A549 (cell line): ENCODE measurements at regions not wholly inside any gene's neighbourhood (a gene's known extent, or its start where the extent isn't known, plus 50 kb on each side); places are given as distances from the start of the nearest gene placed in this dataset.

Experiments used
- ATAC-seq, 2 experiments: fragments of 200-7000 bp in 1 of 2; fragments of >200 bp in 1 of 2; cut with Nextera tagmentation in 1 of 2; cut with Tn5 transposase in 1 of 2; 3 replicates each; pipeline versions ENCODE4 v1.8.0 to v1.9.1; 2018 to 2020; ENCODE audit warnings: mild to moderate bottlenecking in 1 of 2, moderate library complexity in 1 of 2
- CTCF ChIA-PET: fragments of 300-600 bp; sonication (Branson Sonifier 250); formaldehyde crosslinking; extraction: SDS; loops from one replicate; lab custom pipeline; 2021; ENCODE audit warnings: antibody characterized with exemption, inconsistent platforms; lab: Yijun Ruan, JAX
- POLR2A ChIA-PET: fragments of 350-600 bp; formaldehyde crosslinking; extraction: SDS; loops from one replicate; lab custom pipeline; 2021; ENCODE audit warnings: antibody characterized with exemption, inconsistent platforms; lab: Yijun Ruan, JAX
- DNase-seq, 2 experiments: peaks; one replicate each; pipeline versions ENCODE4 v3.0.0 to v3.0.0-alpha.2; 2011 to 2016; ENCODE audit warnings: low read depth in 1 of 2, low spot score in 1 of 2
- FAIRE-seq: peaks from 2 replicates; lab custom pipeline; 2011; peaks lifted over from hg19 to GRCh38; lab: Jason Lieb, UNC
- H3K27ac ChIP-seq, 2 experiments: fragments of >200 bp; sonication (Bioruptor Twin); formaldehyde crosslinking; 3 replicates each; pipeline ENCODE4 v1.5.1; 2016 to 2017
- H3K4me1 ChIP-seq: fragments of >200 bp; sonication (Bioruptor Twin); formaldehyde crosslinking; 3 replicates; pipeline ENCODE4 v1.6.1; 2016
- H3K4me2 ChIP-seq: fragments of >200 bp; sonication (Bioruptor Twin); formaldehyde crosslinking; 3 replicates; pipeline ENCODE4 v1.6.1; 2016
- H3K4me3 ChIP-seq: fragments of >200 bp; sonication (Bioruptor Twin); formaldehyde crosslinking; 3 replicates; pipeline ENCODE4 v1.5.1; 2016
- H3K9me3 ChIP-seq: fragments of >200 bp; sonication (Bioruptor Twin); formaldehyde crosslinking; 3 replicates; pipeline ENCODE4 v1.6.1; 2016
- ATOH8 ChIP-seq: fragments of 250-450 bp; sonication (Bioruptor Pico); IDR thresholded peaks from 2 replicates; pipeline ENCODE4 v1.5.0; 2020; ENCODE audit warnings: low read depth, mild to moderate bottlenecking, moderate library complexity
- BCL3 ChIP-seq: fragments of >200 bp; sonication (Bioruptor Twin); formaldehyde crosslinking; IDR thresholded peaks from 3 replicates; pipeline ENCODE4 v1.6.1; 2016
- CHD2 ChIP-seq: fragments of 150-350 bp; IDR thresholded peaks from 2 replicates; pipeline ENCODE4 v1.6.1; 2014; ENCODE audit warnings: low read length; ENCODE audit not compliant: partially characterized antibody
- CHD4 ChIP-seq: fragments of 200-600 bp; sonication (generic); IDR thresholded peaks from 2 replicates; pipeline ENCODE4 v1.6.1; 2016; ENCODE audit warnings: antibody characterized with exemption, mild to moderate bottlenecking, borderline replicate concordance
- E2F6 ChIP-seq: IDR thresholded peaks from 2 replicates; pipeline ENCODE4 v1.6.1; 2012; ENCODE audit warnings: low read depth, borderline replicate concordance
- EHF ChIP-seq: fragments of 250-450 bp; sonication (Bioruptor Pico); IDR thresholded peaks from 2 replicates; pipeline ENCODE4 v1.5.0; 2020; ENCODE audit warnings: mild to moderate bottlenecking
- EHMT2 ChIP-seq: fragments of 200-600 bp; sonication (generic); IDR thresholded peaks from 2 replicates; pipeline ENCODE4 v1.6.1; 2016; ENCODE audit warnings: antibody characterized with exemption, low read depth, mild to moderate bottlenecking, moderate library complexity
- EP300 ChIP-seq, 2 experiments: fragments of >200 bp; sonication (Bioruptor Twin); formaldehyde crosslinking; IDR thresholded peaks; 2 replicates in 1 of 2; 3 replicates in 1 of 2; pipeline ENCODE4 v1.6.1; 2016 to 2017
- FOSB ChIP-seq: fragments of 250-450 bp; sonication (Bioruptor Pico); IDR thresholded peaks from 2 replicates; pipeline ENCODE4 v1.5.0; 2020; ENCODE audit warnings: mild to moderate bottlenecking, moderate library complexity
- FOXS1 ChIP-seq: fragments of 250-450 bp; sonication (Bioruptor Pico); IDR thresholded peaks from 2 replicates; pipeline ENCODE4 v1.5.0; 2020; ENCODE audit warnings: mild to moderate bottlenecking, moderate library complexity
- HEYL ChIP-seq: fragments of 250-450 bp; sonication (Bioruptor Pico); IDR thresholded peaks from 2 replicates; pipeline ENCODE4 v1.8.0; 2021; ENCODE audit warnings: mild to moderate bottlenecking, moderate library complexity
- HOXB5 ChIP-seq: fragments of 250-450 bp; sonication (Bioruptor Pico); IDR thresholded peaks from 2 replicates; pipeline ENCODE4 v1.5.0; 2020; ENCODE audit warnings: mild to moderate bottlenecking, moderate library complexity
- JUNB ChIP-seq: fragments of >200 bp; sonication (Bioruptor Twin); formaldehyde crosslinking; IDR thresholded peaks from 2 replicates; pipeline ENCODE4 v1.6.1; 2016
- KDM5A ChIP-seq: fragments of 200-600 bp; sonication (generic); IDR thresholded peaks from 2 replicates; pipeline ENCODE4 v1.6.1; 2016; ENCODE audit warnings: antibody characterized with exemption, mild to moderate bottlenecking
- MAX ChIP-seq: IDR thresholded peaks from 2 replicates; pipeline ENCODE4 v1.6.1; 2012
- MAZ ChIP-seq: fragments of 150-350 bp; IDR thresholded peaks from 2 replicates; pipeline ENCODE4 v1.6.1; 2014; ENCODE audit warnings: antibody characterized with exemption, low read depth, low read length, borderline replicate concordance
- NPAS2 ChIP-seq: fragments of 250-450 bp; sonication (Bioruptor Pico); IDR thresholded peaks from 2 replicates; pipeline ENCODE4 v1.8.0; 2022; ENCODE audit warnings: mild to moderate bottlenecking, moderate library complexity, borderline replicate concordance
- NR3C1 ChIP-seq: fragments of >200 bp; sonication (Bioruptor Twin); formaldehyde crosslinking; IDR thresholded peaks from 3 replicates; pipeline ENCODE4 v1.6.1; 2017
- PBX3 ChIP-seq: IDR thresholded peaks from 2 replicates; pipeline ENCODE4 v1.6.1; 2012
- PHF8 ChIP-seq: fragments of 200-600 bp; sonication (generic); IDR thresholded peaks from 2 replicates; pipeline ENCODE4 v1.6.1; 2016; ENCODE audit warnings: low read depth, mild to moderate bottlenecking, antibody characterized with exemption, moderate library complexity, borderline replicate concordance
- POLR2A ChIP-seq: IDR thresholded peaks from 2 replicates; pipeline ENCODE4 v1.6.1; 2012; ENCODE audit warnings: mild to moderate bottlenecking, low read length
- REST ChIP-seq: fragments of 200-600 bp; sonication (generic); IDR thresholded peaks from 2 replicates; pipeline ENCODE4 v1.6.1; 2016; ENCODE audit warnings: antibody characterized with exemption, mild to moderate bottlenecking, moderate library complexity
- RFX5 ChIP-seq: fragments of 450-650 bp; IDR thresholded peaks from 2 replicates; pipeline ENCODE4 v1.7.1; 2014; ENCODE audit warnings: antibody characterized with exemption, mild to moderate bottlenecking, moderate library complexity
- SMC3 ChIP-seq: fragments of >200 bp; sonication (Bioruptor Twin); formaldehyde crosslinking; IDR thresholded peaks from 3 replicates; pipeline ENCODE4 v1.6.1; 2018; ENCODE audit warnings: inconsistent platforms
- SREBF2 ChIP-seq: fragments of 450-650 bp; IDR thresholded peaks from 2 replicates; pipeline ENCODE4 v1.6.1; 2014; ENCODE audit warnings: mild to moderate bottlenecking, moderate library complexity
- TFCP2L1 ChIP-seq: fragments of 250-450 bp; sonication (Bioruptor Pico); IDR thresholded peaks from 2 replicates; pipeline ENCODE4 v1.5.0; 2021; ENCODE audit warnings: mild to moderate bottlenecking
- ZC3H11A ChIP-seq: fragments of 450-650 bp; IDR thresholded peaks from 2 replicates; pipeline ENCODE4 v1.6.1; 2014; ENCODE audit warnings: antibody characterized with exemption, mild to moderate bottlenecking
- ZFP36 ChIP-seq: fragments of 450-650 bp; IDR thresholded peaks from 2 replicates; pipeline ENCODE4 v1.6.1; 2014; ENCODE audit warnings: borderline replicate concordance; ENCODE audit not compliant: partially characterized antibody
- ZNF302 ChIP-seq: fragments of 250-450 bp; sonication (Bioruptor Pico); IDR thresholded peaks from 2 replicates; pipeline ENCODE4 v1.9.0; 2021; ENCODE audit warnings: inconsistent platforms, mild to moderate bottlenecking, moderate library complexity
- ZSCAN20 ChIP-seq: fragments of 250-450 bp; sonication (Bioruptor Pico); IDR thresholded peaks from 2 replicates; pipeline ENCODE4 v1.8.0; 2022; ENCODE audit warnings: mild to moderate bottlenecking, moderate library complexity
- WGBS: methylation state at CpG from one replicate; pipeline ENCODE4 v1.1.6; 2017; ENCODE audit errors: missing lambda C conversion rate; 5-methylcytosine and 5-hydroxymethylcytosine counted together

GRCh38 chr3:64976456-64976855 is 288.7 kb upstream of the ADAMTS9 start (continued):
- TF ChIP-seq NPAS2 (CRISPR knock-in tag) (no peak), NR3C1 (no peak), ZSCAN20 (CRISPR knock-in tag) (no peak), BCL3 (no peak), EHMT2 (no peak), HEYL (CRISPR knock-in tag) (no peak)

GRCh38 chr3:64975147-64975546 is 287.3 kb upstream of the ADAMTS9 start:
- 15% methylated on average over 2 of the region's 2 CpGs for WGBS
- POLR2A ChIA-PET = no interaction called here

GRCh38 chr3:64974401-64974800 is 286.6 kb upstream of the ADAMTS9 start:
- Histone ChIP-seq H3K27ac (no peak overlapping the region), H3K4me3 (no peak overlapping the region), H3K4me1 (no peaks in the 10 kb centered on the region), H3K9me3 (no peaks in the 10 kb centered on the region), H3K4me2 (no peak overlapping the region)
- TF ChIP-seq EHF (CRISPR knock-in tag) = no peak
- TF ChIP-seq SREBF2 = no peak
- no peak for TF ChIP-seq ZC3H11A
- TF ChIP-seq E2F6 = no peak
- TF ChIP-seq HOXB5 = no peak
- no peak for TF ChIP-seq JUNB
- TF ChIP-seq KDM5A = no peak
- TF ChIP-seq ZFP36 = no peak
- TF ChIP-seq SMC3 = no peak
- no peak for TF ChIP-seq FOXS1
- no peak for TF ChIP-seq MAX
- no peak for TF ChIP-seq RFX5
- TF ChIP-seq CHD2 = no peak
- no peak for TF ChIP-seq PBX3
- no peak for TF ChIP-seq REST
- TF ChIP-seq ATOH8 (CRISPR knock-in tag) = no peak
- FAIRE-seq (no peak), DNase-seq (no peak), ATAC-seq (no peak)
- WGBS = 2% methylated on average over 5 of the region's 5 CpGs
- CTCF ChIA-PET = no interaction called here
- POLR2A ChIA-PET = no interaction called here

More at GRCh38 chr3:64975147-64975546, 287.3 kb upstream of the ADAMTS9 start:
- TF ChIP-seq FOSB = no peak
- TF ChIP-seq TFCP2L1 = no peak
- no peak for TF ChIP-seq MAZ
- TF ChIP-seq CHD4 = no peak
- no peak for TF ChIP-seq EP300 (IDR thresholded peaks at IDR 0.05)
- TF ChIP-seq POLR2A = no peak
- TF ChIP-seq ZSCAN20 (CRISPR knock-in tag) = no peak
- no peak for TF ChIP-seq PHF8
- no peak for TF ChIP-seq CHD2
- no peak for TF ChIP-seq ZNF302
- TF ChIP-seq, all 56 proteins: peak for 0
- ATAC-seq (no peak), DNase-seq (no peak), FAIRE-seq (no peak)
- no peak overlapping the region for H3K4me2 ChIP-seq
- no peaks in the 10 kb centered on the region for H3K9me3 ChIP-seq
- H3K4me3 ChIP-seq = no peak overlapping the region
- CTCF ChIA-PET = no interaction called here
- no peaks in the 10 kb centered on the region for H3K4me1 ChIP-seq
- no peak overlapping the region for H3K27ac ChIP-seq
